ENCODE measurements at regions not wholly inside any gene's neighbourhood (a gene's known extent, or its start where the extent isn't known, plus 50 kb on each side); places are given as distances from the start of the nearest gene placed in this dataset.

DNA sequence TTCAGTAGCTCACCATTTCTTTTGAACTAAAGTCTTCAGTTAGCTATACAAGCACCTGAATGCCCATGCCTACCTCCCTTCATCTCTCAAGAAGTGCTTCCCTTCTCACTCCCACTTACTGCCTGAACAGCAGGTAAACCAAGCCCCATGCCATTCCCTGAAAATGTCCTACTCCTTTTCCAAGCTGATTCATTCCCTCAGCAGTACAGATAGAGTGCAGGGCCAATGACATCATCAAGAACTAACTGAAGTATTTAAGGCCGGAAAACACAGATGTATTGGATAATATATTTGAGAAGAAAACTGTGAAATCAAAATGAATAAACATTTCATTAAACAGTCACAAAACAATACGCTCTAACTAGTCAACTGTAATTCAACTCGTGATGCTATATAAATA lies 478.8 kb upstream of the CDH11 start:
- TF ChIP-seq EZH2 (IDR thresholded peaks at IDR 0.05) (no peak), POLR2AphosphoS5 (IDR thresholded peaks at IDR 0.05; ENCODE audit: borderline replicate concordance, low read depth, low read length) (no peak)
